GM19324 (cell line): ENCODE measurements at regions not wholly inside any gene's neighbourhood (a gene's known extent, or its start where the extent isn't known, plus 50 kb on each side); places are given as distances from the start of the nearest gene placed in this dataset.

ENCODE experiments used
- ATAC-seq: cut with Tn5 transposase; IDR thresholded peaks from one replicate; pipeline ENCODE4 v1.9.1; 2021; ENCODE audit warnings: mild to moderate bottlenecking, moderate library complexity; ENCODE audit not compliant: unreplicated experiment, low FRiP score

DNA sequence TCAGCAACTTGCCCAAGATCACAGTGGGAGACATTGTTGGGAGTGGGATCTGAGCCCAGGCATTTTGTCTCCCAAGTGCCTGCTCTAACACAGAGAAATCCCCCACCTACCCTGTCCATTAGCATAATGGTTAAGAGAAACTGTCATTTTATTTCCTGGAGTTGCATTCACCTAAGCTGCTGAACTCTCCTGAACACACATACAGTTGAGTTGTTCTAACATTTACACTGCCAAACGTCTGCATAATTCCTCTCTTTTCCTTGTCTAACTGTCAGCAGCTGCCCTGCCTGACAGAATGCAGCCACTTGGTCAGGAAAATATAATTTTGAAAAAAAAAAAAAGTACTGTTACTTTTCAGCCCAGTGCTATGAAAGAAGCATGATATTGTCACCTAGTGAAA lies 396.3 kb upstream of the PIK3C3 start:
- ATAC-seq = no peak

DNA sequence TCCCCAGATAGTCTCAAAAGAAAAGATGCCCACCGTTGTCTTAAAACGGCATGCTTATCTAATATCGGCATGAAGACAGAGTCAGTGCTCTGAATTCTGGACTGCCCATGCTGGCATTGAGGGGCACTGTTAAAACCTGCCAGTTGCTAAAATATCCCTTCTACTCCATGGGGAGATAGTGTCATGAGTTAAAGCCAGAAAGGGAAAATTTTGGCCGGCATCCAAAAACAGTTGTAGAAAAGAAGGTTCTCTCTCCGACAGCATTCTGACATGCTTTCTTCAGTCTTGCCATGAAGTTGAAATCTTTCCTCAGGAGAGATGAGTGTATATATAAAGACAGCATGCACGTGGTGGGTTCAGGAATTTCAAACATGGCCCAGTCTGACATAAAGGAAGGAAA lies 401.3 kb upstream of the PIK3C3 start:
- no peak for ATAC-seq

DNA sequence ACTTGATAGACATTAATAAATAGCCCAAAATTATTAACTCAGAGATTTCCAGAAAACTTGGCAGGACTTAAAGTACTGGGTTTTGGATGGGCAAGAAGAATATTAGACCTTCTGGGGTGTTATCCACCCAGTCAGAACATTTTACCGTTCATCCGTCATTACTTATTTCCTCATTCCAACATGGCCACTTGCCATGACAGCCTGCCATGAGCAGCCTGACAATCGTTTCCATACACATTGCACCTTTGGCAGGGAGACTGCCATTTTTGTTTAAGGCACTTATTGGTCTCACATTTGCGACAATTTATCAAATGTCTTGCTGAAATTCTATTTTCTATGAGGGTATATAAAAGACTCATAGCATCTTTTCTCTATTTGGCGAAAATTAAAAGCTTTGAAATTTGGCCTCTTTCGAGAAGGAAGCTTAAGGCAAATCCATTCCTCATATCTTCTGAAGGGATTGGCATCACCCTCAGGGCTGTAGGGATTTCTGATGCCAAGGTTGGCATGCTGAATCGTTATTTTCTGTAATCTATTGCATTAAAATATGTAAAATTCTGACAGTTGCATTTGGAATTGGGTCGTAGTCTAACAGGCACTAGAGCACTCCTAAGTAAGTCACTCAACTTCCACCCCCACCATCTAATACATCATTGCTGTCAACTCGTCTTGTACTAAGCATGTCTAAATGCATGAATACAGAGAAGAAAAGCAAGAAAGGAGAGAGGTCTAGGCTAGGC lies 406.3 kb upstream of the PIK3C3 start:
- ATAC-seq = no peak

DNA sequence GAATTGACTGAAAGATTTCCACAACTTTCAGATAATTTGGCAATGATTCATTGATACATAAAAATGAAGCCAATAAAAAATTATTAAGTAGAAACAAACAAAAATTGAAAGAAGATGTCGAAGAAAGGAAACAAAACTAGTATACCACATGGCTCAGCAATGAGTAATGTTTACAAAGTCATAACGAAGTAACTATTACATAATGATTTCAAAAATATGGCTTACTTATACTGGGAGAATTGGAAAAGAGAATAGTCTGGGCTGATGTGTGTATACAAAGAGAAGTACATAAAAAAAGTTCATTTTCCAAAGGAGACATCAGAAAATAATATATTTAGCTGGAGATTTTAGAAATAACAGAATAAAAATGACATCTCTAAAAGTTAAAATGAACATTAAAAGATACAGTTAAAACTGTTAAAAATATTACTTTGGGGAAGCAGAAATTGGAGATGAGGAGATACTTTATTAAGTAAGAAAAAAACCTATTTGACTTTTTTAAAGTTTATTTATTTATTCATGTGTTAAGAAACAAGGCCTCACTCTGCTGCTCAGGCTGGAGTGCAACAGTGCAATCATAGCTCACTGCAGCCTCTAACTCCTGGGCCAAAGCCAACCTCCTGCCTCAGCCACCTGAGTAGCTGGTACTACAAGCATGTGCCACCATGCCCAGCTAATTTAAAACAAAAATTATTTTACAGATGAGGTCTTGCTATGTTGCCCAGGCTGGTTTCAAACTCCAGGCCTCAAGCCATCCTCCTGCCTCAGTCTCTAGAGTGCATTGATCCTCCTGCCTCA lies 409.7 kb upstream of the PIK3C3 start:
- ATAC-seq = no peak

DNA sequence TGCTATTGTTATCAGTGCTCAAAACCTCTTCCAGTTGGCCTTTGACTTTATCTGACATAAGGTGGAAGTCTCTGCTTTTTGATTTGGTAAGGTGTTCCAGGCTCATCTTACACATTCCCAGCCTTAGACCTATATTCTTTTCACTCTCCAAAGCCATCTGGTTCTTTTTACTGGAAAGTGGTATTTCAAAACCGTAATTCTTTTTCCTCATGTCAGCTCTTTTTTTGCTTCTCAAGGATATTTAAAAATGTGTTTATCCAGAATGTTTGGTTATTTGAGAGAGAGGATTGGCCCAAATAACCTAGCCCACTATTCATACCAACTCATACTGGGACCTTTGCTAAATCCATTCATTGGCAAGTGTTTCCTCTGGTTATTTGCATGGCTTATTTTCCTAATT lies 411.2 kb upstream of the PIK3C3 start:
- no peak for ATAC-seq

DNA sequence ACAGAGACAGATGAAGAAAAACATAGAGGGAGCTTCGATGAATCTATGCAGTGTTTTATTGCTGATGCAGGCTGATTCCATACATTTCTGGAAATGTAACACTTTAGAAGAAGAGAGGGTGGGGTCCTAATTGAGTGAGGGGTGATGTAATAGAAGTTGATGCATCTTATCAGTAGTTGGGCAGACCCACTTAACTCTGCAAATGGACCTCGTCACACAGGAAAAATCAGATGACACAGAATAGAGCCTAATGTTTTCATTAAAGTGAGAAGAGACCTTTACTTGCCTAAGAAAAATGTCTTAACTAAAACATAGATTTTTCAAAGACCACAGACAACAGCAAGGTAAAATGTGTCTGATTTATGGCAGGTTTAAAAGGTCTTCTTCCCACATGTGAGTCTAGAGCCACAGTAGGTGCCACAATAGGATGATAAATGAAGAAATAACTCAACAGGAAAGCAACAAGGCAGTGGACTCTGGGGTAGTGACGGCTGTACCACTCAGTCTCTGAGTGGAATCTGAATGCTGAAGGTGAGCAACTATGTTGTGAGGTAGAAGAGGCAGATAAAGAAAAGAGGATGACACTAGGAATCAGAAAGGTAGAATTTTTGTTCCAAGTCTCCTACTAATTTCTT lies 414.7 kb upstream of the PIK3C3 start:
- ATAC-seq = no peak

DNA sequence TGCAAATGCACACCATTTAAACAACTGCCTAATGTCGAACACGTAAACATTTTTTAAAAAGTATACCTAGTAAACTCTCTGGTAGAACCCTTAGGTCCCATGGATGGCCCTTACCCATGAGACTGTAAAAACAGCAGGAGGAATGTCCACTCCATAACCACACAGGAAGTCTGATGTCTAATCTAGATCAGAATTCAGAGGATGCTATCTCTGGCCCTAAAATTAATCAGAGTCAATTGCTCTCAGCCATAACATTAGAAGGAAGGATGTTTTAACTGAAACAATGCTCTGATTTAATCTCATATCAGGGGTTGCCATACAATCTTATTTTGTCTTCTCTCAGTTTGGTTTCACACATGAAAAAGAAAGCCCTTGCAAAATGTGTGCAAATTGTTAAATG lies 416.3 kb upstream of the PIK3C3 start:
- no peak for ATAC-seq

DNA sequence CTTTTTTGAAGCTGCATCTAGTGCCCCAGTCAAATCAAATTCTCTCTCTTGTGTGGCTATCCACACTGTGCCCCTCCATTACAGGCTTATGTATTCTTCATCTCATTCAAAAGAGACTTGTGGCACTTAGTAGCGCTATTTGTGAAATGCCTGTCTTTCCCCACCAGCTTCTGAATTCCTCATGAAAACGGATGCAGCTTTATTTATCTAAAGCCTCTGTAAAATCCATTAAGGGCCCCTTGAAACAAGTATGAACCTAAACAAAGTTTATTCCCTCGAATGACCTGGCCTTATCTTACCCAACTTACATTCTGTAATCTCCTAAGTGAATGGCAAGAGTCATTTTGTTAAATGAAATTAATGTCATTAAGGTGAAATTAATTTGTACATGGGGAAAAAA lies 417.4 kb upstream of the PIK3C3 start:
- no peak for ATAC-seq

DNA sequence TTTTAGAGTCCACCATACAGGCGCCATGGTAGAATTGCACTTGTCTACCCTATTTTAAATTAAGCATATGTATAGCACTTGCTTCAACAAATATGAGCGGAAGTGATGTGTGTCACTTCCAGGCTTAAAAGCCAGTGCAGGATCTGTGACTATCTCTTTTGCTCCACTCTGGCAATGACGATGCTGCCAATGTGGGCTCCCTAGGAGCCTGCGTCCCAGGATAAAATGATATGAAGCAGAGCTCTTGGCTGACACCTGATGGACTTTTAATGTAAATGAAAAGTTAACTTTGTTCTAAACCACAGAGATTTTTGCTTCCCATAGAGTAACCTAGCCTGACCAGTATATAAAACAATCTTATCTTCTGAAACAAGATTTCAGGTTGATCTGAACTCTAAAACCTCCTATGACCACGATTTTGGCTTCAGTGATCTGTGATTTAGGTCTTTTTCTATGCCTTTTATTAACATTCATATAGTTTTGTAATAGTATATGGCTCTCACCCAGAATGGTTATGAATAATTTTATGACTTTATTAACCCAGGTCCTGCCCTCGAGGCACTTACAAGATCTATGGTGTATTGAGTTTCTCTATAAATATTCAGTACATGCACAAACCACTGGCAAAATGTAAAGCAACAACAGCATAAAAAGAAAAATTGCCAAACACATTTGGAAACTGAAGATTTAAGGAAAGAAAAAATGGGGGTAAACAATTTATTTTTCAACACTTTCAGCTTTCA lies 422.5 kb upstream of the PIK3C3 start:
- no peak for ATAC-seq

DNA sequence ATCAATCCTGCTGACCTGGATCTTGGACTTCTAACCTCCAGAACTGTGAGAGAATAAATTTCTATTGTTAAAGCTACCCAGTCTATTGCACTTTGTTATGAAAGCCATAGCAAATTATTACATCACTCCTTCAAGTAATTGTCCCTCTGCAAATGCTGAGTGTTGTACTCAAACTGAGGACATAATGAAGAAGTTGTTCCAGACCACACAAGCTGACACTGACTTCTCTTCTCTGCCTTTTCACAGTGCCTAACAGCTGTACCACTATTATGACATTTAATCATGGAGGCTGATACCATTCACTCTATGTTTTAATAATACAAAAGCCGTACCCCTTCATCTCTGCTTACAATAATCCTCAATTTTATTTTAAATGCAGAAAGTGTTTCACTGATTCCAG lies 424.1 kb upstream of the PIK3C3 start:
- no peak for ATAC-seq

DNA sequence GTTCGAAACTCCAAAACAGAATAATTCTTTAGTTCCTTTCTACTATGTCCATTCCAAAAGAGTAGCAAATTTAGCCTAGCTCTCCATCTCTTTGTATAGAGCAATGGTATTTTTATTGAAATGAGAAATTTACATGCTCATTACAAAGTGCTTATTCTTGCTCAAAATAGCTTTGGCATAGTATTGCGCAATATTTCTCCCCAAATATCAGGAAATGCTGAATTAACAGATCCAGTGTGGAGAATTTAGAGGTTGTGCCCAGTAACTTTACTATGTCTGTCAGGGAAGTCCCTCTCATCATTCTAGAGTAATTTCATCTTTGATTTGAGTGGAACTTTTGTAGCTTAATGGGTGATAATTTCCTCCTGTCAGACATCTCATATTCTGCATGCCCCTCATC lies 425.9 kb upstream of the PIK3C3 start:
- ATAC-seq = no peak

DNA sequence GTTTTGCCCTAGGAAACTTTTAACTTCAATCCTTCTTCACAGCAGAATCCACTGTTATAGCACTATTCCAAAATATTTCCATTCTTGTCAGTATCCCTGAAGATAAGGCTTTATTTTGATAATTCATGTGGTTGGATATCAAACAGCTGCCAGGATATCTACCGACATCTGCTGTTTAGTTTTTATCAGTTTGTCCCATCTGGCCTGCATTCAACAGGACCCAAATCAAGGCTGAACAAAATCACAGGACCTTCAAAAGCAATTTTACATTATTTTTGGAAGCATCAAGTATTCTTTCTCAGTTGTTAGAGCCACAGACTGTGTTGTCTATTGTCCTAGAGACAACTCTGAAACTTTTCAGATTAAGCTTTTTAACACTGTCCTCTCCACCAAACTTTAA lies 429.0 kb upstream of the PIK3C3 start:
- no peak for ATAC-seq

DNA sequence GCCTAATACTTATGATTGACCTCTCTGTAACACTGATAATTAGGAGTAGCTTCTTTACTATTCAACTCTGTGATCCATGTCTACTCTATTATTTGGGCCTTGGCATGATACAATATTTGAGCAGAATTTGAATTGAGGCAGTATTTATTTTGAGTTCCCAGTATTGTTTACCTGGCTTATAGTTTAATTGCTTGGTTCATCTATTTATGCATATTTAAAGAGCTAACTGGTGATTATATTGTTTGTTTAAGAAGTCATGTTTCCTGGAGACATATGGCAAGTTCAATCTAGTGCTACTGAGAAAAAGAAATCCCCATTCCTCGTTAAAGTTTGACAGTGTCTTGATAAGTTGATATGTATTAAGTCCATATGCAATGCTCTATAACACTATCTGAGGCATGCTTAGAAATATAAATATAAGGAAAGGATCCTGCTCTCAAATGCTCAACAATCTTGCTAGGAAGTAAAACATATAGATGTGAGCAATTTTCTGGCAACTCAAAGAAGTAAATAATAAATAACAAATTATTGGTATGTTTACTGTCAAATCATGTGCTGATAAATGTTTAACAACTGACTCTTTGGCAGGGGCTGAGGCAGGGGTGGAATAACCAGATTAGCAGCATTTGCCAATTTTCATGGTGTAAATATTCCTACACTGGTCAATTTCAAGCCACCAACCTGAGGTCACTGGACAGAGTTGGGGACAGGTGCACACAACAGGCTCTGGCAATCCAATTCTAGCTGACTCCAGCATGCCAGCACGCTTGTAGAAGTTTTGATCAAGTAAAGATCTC lies 430.2 kb upstream of the PIK3C3 start:
- ATAC-seq = no peak

DNA sequence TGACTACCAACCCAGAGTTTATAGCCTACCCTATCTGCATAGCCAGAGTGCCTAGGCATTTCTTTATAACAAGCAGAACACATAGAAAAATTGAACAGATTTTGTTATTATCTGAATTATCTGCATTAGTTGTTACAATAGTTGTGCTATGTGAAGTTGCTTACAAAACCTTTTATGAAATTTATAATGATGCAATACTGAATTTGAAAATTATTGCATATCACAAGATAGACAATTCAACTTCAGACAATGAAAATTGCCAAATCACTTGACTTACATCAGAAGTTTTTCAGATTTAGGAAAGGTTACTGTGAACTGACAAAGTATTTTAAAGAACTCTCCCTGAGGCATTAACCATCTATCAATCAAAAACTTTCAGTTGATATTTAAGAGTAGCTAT lies 437.9 kb upstream of the PIK3C3 start:
- ATAC-seq = no peak

DNA sequence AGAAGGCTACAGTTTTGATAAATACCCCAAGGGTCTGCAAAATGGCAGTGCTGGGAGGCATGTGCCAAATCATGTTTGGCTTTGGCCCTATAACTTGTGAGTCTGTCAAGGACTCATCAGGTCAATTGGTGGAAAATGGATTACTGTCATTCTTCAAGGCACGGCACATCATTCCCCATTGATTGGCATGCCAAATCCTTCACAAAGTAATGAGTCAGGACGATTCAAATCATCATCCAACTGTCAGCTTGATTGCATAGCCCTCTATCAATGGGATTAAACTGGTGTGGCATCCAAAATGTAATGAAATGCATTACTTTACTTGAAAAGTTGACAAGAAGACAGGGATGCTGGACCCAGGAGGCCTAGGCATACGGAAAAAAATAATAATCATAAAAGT lies 441.6 kb upstream of the PIK3C3 start:
- ATAC-seq = no peak

DNA sequence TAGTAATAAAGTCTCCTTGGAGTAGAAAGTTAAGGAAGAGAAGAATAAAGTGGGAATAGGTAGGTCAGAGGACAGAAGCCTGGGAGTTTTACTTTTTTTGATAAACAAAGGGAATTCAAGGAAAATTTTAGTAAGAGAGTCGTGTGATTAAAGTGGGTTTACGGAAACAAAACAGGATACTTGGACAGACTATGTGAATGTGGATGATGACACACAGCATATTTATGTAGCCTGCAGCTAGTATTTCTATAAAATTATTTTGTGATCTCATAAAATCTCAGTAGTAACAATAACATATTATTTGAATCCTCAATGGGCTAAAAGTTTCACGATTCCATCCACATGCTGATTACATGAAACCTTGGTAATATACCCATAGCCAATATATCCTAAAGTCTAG lies 450.7 kb upstream of the PIK3C3 start:
- ATAC-seq = no peak

DNA sequence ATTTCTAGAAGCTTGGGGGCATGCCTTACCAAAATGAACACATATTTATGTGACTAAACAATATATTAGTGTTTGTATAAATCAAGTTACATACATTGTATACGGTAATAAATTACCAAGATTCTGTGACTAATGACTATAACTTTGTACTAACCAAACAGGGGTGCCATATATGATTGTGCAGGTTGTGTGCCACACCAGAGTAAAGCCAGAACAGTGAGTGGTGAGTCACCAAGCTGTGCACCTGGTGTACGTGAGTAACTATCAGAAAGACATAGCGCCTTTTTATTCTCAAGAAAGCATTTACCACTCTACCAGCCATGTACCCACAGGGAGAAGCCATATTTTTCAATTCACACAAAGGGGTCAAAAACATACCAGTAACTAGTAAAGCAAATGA lies 453.2 kb upstream of the PIK3C3 start:
- ATAC-seq = no peak

DNA sequence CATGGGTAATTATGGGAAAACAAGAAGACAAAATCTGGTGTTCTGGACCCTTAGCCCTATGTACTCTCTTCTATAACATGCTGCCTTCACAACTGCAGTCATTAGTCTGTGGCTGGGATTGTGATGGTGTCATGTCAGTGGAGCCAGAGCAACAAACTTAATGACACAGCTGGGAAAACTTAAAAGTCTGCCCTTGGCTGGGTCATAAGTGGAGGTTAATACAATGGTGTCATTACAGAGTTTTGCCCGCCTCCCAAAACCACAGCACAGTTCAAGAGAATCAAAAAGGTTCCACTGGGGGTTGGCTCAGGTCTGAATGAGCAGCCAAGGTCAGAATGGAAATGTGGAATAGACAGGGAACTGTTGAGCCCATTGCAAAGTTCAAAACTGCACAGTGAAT lies 455.7 kb upstream of the PIK3C3 start:
- no peak for ATAC-seq

DNA sequence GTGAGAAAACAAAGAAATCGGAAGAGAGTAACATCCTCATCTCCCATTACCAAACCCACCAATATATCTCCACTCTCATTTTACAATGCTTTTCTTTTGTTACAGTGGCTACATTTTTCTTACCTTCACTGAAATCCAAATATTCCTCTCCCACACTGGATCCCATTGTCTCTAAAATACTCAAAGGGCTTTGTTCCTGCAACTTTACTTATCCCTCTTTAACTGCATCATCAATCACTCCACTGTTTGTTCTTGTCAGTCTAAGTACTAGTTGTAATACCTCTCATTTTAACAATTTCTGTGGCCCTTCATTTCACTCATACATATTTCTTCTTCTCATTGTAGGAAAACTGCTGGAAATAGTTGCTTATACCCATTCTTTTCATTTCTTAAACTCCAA lies 464.2 kb upstream of the PIK3C3 start:
- no peak for ATAC-seq

DNA sequence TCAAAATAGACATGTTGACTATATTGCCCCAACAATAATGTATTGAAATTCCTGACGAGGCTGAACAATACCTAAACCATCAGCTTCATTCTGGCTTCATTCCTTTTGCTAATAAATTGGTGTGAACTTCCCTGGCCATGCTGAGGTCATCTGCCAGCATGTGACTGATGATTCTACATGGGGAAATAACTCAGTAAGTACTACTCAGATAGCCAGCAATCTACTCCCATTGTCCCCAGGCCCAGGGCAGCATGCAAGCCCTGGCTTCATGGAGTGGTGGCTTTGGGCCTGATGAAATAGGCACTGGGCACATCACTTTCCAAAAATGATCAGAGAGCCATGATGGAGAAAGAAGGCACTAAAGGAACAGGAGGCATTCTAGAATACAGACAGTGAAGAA lies 468.5 kb upstream of the PIK3C3 start:
- ATAC-seq = no peak
